HCT116 (cell line): ENCODE measurements at regions not wholly inside any gene's neighbourhood (a gene's known extent, or its start where the extent isn't known, plus 50 kb on each side); places are given as distances from the start of the nearest gene placed in this dataset.

Experiments
- ATAC-seq: fragments of 200-7000 bp; cut with Tn5 transposase; 2 replicates; pipeline ENCODE4 v1.9.1; 2020; ENCODE audit warnings: mild to moderate bottlenecking, moderate library complexity
- BruUV-seq: library from RNA; stranded (reverse); fragments of 400-500 nt; replicated peaks from 2 replicates; lab custom pipeline; 2021; lab: Mats Ljungman, UMichigan
- CTCF ChIA-PET: fragments of 300-600 bp; sonication (Branson Sonifier 250); formaldehyde crosslinking; loops from one replicate; lab custom pipeline; 2021; ENCODE audit warnings: antibody characterized with exemption; lab: Charles Lee
- POLR2A ChIA-PET: fragments of 300-600, 350-600 bp; sonication (Branson Sonifier 250); formaldehyde crosslinking; loops from one replicate; lab custom pipeline; 2021; ENCODE audit warnings: antibody characterized with exemption; lab: Charles Lee
- RAD21 ChIA-PET, 2 experiments: fragments of 300-600 bp; sonication (Branson Sonifier 250); formaldehyde crosslinking; loops; one replicate each; lab custom pipeline; 2023; ENCODE audit warnings: low total read pairs in 2 of 2; ENCODE audit not compliant: uncharacterized antibody in 2 of 2, unreplicated experiment in 2 of 2, low non-redundant PET in 1 of 2; lab: Charles Lee
- DNase-seq: peaks from one replicate; pipeline ENCODE4 v3.0.0-alpha.2; 2010; ENCODE audit warnings: low read depth, low spot score
- H2AFZ ChIP-seq: fragments of 200-600 bp; shearing (Covaris generic), sonication (generic); 2 replicates; pipeline ENCODE4 v1.6.1; 2017; ENCODE audit warnings: low read depth, mixed run types, mixed read lengths, antibody characterized with exemption, low read length; ENCODE audit not compliant: poor library complexity, severe bottlenecking
- H3K27ac ChIP-seq: 2 replicates; pipeline ENCODE4 v1.5.1; 2012; ENCODE audit warnings: low read depth, low read length
- H3K27me3 ChIP-seq: fragments of 200-600 bp; sonication (generic); 2 replicates; pipeline ENCODE4 v1.6.1; 2016; ENCODE audit warnings: mixed run types, low read length, mixed read lengths; ENCODE audit not compliant: insufficient read depth
- H3K36me3 ChIP-seq, 2 experiments: fragments of 200-500 bp in 1 of 2; fragments of 200-600 bp in 1 of 2; sonication (Bioruptor generic) in 1 of 2; sonication (generic) in 1 of 2; 2 replicates each; pipeline versions ENCODE4 v1.5.1 to v1.6.1; 2014 to 2016; ENCODE audit warnings: low read length in 2 of 2, inconsistent platforms in 1 of 2, mixed read lengths in 1 of 2, mixed run types in 1 of 2; ENCODE audit not compliant: insufficient read depth in 2 of 2, control insufficient read depth in 1 of 2
- H3K4me1 ChIP-seq, 2 experiments: fragments of 200-600 bp in 1 of 2; sonication (generic) in 1 of 2; 2 replicates each; pipeline versions ENCODE4 v1.5.1 to v1.6.1; 2012 to 2017; ENCODE audit warnings: low read length in 2 of 2, inconsistent platforms in 1 of 2, mild to moderate bottlenecking in 1 of 2, mixed read lengths in 1 of 2, mixed run types in 1 of 2, moderate library complexity in 1 of 2; ENCODE audit not compliant: insufficient read depth in 2 of 2, control insufficient read depth in 1 of 2
- H3K4me2 ChIP-seq: fragments of 200-600 bp; sonication (generic); 2 replicates; pipeline ENCODE4 v1.6.1; 2017; ENCODE audit warnings: mixed run types, low read length, mixed read lengths
- H3K4me3 ChIP-seq, 2 experiments: fragments of 200-600 bp in 1 of 2; sonication (generic) in 1 of 2; replicated peaks in 1 of 2; 2 replicates each; pipeline ENCODE4 v1.5.1; 2011 to 2016; ENCODE audit warnings: low read length in 2 of 2, control low read depth in 1 of 2, low read depth in 1 of 2, mild to moderate bottlenecking in 1 of 2, mixed read lengths in 1 of 2, mixed run types in 1 of 2
- H3K79me2 ChIP-seq: fragments of 200-600 bp; sonication (generic); 2 replicates; pipeline ENCODE4 v1.6.1; 2017; ENCODE audit warnings: mild to moderate bottlenecking, mixed run types, low read length, moderate library complexity, mixed read lengths; ENCODE audit not compliant: insufficient read depth
- H3K9ac ChIP-seq: fragments of 200-600 bp; sonication (generic); 2 replicates; pipeline ENCODE4 v1.6.1; 2016; ENCODE audit warnings: low read length, mixed read lengths
- H3K9me2 ChIP-seq: fragments of 200-600 bp; sonication (generic), shearing (Covaris generic); 2 replicates; pipeline ENCODE4 v1.6.1; 2017; ENCODE audit warnings: mixed run types, mild to moderate bottlenecking, moderate library complexity; ENCODE audit not compliant: insufficient read depth
- H3K9me3 ChIP-seq, 2 experiments: fragments of 200-500 bp in 1 of 2; fragments of 200-600 bp in 1 of 2; sonication (Bioruptor generic) in 1 of 2; sonication (generic) in 1 of 2; 2 replicates each; pipeline ENCODE4 v1.6.1; 2014 to 2017; ENCODE audit warnings: low read length in 2 of 2, mixed read lengths in 2 of 2, inconsistent platforms in 1 of 2, low read depth in 1 of 2, mild to moderate bottlenecking in 1 of 2, mixed run types in 1 of 2, moderate library complexity in 1 of 2; ENCODE audit not compliant: control insufficient read depth in 1 of 2, insufficient read depth in 1 of 2
- H4K20me1 ChIP-seq: fragments of 200-600 bp; sonication (generic), shearing (Covaris generic); 2 replicates; pipeline ENCODE4 v1.6.1; 2017; ENCODE audit warnings: mixed run types, mild to moderate bottlenecking, moderate library complexity; ENCODE audit not compliant: insufficient read depth
- CBX3 ChIP-seq: IDR thresholded peaks from 2 replicates; pipeline ENCODE4 v1.6.1; 2012; ENCODE audit warnings: low read depth
- EZH2 ChIP-seq: fragments of 200-600 bp; sonication (generic); IDR thresholded peaks from 2 replicates; pipeline ENCODE4 v1.6.1; 2017; ENCODE audit warnings: antibody characterized with exemption, mixed run types
- POLR2AphosphoS5 ChIP-seq: IDR thresholded peaks from 2 replicates; pipeline ENCODE4 v1.6.1; 2011; ENCODE audit warnings: mild to moderate bottlenecking, low read depth, low read length, moderate library complexity
- RAD21 ChIP-seq: IDR thresholded peaks from 2 replicates; pipeline ENCODE4 v1.6.1; 2012; ENCODE audit warnings: low read depth, mild to moderate bottlenecking
- SIN3A ChIP-seq: IDR thresholded peaks from 2 replicates; pipeline ENCODE4 v1.6.1; 2012; ENCODE audit warnings: low read depth
- SP1 ChIP-seq: IDR thresholded peaks from 2 replicates; pipeline ENCODE4 v1.6.1; 2012; ENCODE audit warnings: low read depth
- SRF ChIP-seq: IDR thresholded peaks from 2 replicates; pipeline ENCODE4 v1.6.1; 2012; ENCODE audit warnings: low read depth
- TCF7L2 ChIP-seq: IDR thresholded peaks from 2 replicates; pipeline ENCODE4 v1.7.0; 2011; ENCODE audit warnings: borderline replicate concordance, inconsistent platforms; ENCODE audit not compliant: insufficient read depth, insufficient read length; ENCODE audit errors: extremely low read depth
- ZFX ChIP-seq: fragments of 450-650 bp; IDR thresholded peaks from 2 replicates; pipeline ENCODE4 v1.6.1; 2017
- intact Hi-C: fragments of 100-400 bp; cut with micrococcal nuclease; formaldehyde crosslinking; loops from 2 replicates; pipeline ENCODE4 v1.10.0; 2022
- TF ChIP-seq, protein P1 (sequence below): IDR thresholded peaks from 2 replicates; pipeline ENCODE4 v1.6.1; 2012
- TF ChIP-seq, protein P2 (sequence below): IDR thresholded peaks from 2 replicates; pipeline ENCODE4 v1.6.1; 2011; ENCODE audit warnings: mild to moderate bottlenecking, low read length, moderate library complexity; ENCODE audit not compliant: insufficient replicate concordance; ENCODE audit errors: extremely low read depth
- TF ChIP-seq, protein P3 (sequence below): IDR thresholded peaks from 2 replicates; pipeline ENCODE4 v1.6.1; 2012
- TF ChIP-seq, protein P4 (sequence below): IDR thresholded peaks from 2 replicates; pipeline ENCODE4 v1.6.1; 2012; ENCODE audit warnings: low read depth

DNA sequence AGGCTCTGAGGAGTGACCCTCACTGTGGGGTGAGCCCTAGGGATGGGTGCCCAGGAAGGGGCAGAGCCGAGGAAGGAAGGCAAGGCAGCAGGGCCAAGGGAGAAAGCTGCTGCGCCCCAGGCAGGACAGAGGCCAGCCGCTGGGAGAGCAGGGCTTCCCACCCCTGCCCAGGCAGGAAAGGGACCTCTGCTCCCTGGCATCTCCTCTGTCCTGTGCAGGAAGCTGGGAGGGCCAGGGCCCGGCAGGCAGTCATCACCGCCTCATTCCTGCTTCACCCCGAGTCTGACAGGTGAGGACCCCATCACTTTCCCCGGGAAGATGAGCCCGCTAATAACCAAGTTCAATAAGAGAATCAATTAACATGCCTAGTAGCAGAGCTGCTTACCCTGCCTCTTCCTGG lies 81.3 kb downstream of the EDN3 start:
- intact Hi-C loops = no loop called here
- POLR2A ChIA-PET = no interaction called here
- Histone ChIP-seq H3K27me3 (peaks cover 20% of the 10 kb centered on the region), H3K4me2 (no peak overlapping the region), H3K9me3 (no peaks in the 10 kb centered on the region), H3K27ac (no peak overlapping the region), H3K9ac (no peak overlapping the region), H3K79me2 (no peaks in the 10 kb centered on the region), H4K20me1 (no peaks in the 10 kb centered on the region), H3K9me2 (no peaks in the 10 kb centered on the region), H3K36me3 (no peaks in the 10 kb centered on the region), H3K4me3 (no peak overlapping the region), H2AFZ (no peak overlapping the region), H3K4me1 (no peaks in the 10 kb centered on the region)
- ATAC-seq = no peak
- TF ChIP-seq CBX3 (no peak), ZFX (no peak), SP1 (no peak), POLR2AphosphoS5 (no peak), SIN3A (no peak), EZH2 (no peak), TCF7L2 (no peak), SRF (no peak), RAD21 (no peak)
- TF ChIP-seq, protein P1, sequence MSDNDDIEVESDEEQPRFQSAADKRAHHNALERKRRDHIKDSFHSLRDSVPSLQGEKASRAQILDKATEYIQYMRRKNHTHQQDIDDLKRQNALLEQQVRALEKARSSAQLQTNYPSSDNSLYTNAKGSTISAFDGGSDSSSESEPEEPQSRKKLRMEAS = no peak
- TF ChIP-seq, protein P2, sequence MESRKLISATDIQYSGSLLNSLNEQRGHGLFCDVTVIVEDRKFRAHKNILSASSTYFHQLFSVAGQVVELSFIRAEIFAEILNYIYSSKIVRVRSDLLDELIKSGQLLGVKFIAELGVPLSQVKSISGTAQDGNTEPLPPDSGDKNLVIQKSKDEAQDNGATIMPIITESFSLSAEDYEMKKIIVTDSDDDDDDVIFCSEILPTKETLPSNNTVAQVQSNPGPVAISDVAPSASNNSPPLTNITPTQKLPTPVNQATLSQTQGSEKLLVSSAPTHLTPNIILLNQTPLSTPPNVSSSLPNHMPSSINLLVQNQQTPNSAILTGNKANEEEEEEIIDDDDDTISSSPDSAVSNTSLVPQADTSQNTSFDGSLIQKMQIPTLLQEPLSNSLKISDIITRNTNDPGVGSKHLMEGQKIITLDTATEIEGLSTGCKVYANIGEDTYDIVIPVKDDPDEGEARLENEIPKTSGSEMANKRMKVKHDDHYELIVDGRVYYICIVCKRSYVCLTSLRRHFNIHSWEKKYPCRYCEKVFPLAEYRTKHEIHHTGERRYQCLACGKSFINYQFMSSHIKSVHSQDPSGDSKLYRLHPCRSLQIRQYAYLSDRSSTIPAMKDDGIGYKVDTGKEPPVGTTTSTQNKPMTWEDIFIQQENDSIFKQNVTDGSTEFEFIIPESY = no peak
- TF ChIP-seq, protein P3, sequence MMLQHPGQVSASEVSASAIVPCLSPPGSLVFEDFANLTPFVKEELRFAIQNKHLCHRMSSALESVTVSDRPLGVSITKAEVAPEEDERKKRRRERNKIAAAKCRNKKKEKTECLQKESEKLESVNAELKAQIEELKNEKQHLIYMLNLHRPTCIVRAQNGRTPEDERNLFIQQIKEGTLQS = no peak
- TF ChIP-seq, protein P4, sequence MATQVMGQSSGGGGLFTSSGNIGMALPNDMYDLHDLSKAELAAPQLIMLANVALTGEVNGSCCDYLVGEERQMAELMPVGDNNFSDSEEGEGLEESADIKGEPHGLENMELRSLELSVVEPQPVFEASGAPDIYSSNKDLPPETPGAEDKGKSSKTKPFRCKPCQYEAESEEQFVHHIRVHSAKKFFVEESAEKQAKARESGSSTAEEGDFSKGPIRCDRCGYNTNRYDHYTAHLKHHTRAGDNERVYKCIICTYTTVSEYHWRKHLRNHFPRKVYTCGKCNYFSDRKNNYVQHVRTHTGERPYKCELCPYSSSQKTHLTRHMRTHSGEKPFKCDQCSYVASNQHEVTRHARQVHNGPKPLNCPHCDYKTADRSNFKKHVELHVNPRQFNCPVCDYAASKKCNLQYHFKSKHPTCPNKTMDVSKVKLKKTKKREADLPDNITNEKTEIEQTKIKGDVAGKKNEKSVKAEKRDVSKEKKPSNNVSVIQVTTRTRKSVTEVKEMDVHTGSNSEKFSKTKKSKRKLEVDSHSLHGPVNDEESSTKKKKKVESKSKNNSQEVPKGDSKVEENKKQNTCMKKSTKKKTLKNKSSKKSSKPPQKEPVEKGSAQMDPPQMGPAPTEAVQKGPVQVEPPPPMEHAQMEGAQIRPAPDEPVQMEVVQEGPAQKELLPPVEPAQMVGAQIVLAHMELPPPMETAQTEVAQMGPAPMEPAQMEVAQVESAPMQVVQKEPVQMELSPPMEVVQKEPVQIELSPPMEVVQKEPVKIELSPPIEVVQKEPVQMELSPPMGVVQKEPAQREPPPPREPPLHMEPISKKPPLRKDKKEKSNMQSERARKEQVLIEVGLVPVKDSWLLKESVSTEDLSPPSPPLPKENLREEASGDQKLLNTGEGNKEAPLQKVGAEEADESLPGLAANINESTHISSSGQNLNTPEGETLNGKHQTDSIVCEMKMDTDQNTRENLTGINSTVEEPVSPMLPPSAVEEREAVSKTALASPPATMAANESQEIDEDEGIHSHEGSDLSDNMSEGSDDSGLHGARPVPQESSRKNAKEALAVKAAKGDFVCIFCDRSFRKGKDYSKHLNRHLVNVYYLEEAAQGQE = no peak
- no TSS peak for BruUV-seq
- CTCF ChIA-PET = no interaction called here
- no peak for DNase-seq
- RAD21 ChIA-PET = no interaction called here
